ENCODE measurements at regions not wholly inside any gene's neighbourhood (a gene's known extent, or its start where the extent isn't known, plus 50 kb on each side); places are given as distances from the start of the nearest gene placed in this dataset.

- H3K36me3 ChIP-seq (ENCODE audit: control insufficient read depth, insufficient read depth, low read length), result no peaks in the 10 kb centered on the region
- H3K4me3 ChIP-seq (ENCODE audit: low read depth, low read length), result no peak overlapping the region
- Mint-ChIP-seq H3K4me1 (ENCODE audit: low read depth, unreplicated experiment) (no peaks in the 10 kb centered on the region), H3K4me3 (ENCODE audit: unreplicated experiment) (no peak overlapping the region), H3K36me3 (ENCODE audit: insufficient read depth, unreplicated experiment) (no peaks in the 10 kb centered on the region), H3K27me3 (ENCODE audit: insufficient read depth, unreplicated experiment) (peaks cover 26% of the 10 kb centered on the region), H3K27ac (ENCODE audit: unreplicated experiment) (no peak overlapping the region), H3K9me3 (ENCODE audit: unreplicated experiment) (no peaks in the 10 kb centered on the region)
- no TSS peak for BruUV-seq (replicated peaks)
- no peak for TF ChIP-seq CTCF (IDR thresholded peaks at IDR 0.05; ENCODE audit: insufficient read depth in 1 of 2, low read depth in 1 of 2, low read length in 1 of 2, severe bottlenecking in 1 of 2, unreplicated experiment in 1 of 2)
- H3K9me3 ChIP-seq, result no peaks in the 10 kb centered on the region
- no peaks in the 10 kb centered on the region for H3K4me1 ChIP-seq
- H3K27me3 ChIP-seq (replicated peaks; ENCODE audit: control insufficient read depth, insufficient read depth, low read length), result no peaks in the 10 kb centered on the region
- POLR2A ChIA-PET, result interaction anchor here (0.7 kb wide), 1 partner anchor 86 kb away, joined by 3 read pairs; no protein-coding TSS in a partner anchor
- CTCF ChIA-PET, result no interaction called here
- no peak for DNase-seq
- intact Hi-C loops (cut with micrococcal nuclease; ENCODE audit: unreplicated experiment), result no loop called here
Measured at GRCh38 chr4:181860668-181861067, 382.5 kb upstream of the TENM3 start.

GRCh38 chr4:181863856-181864255 lies 379.3 kb upstream of the TENM3 start:
- Mint-ChIP-seq H3K36me3 (ENCODE audit: insufficient read depth, unreplicated experiment) (no peaks in the 10 kb centered on the region), H3K4me3 (ENCODE audit: unreplicated experiment) (no peak overlapping the region)
- no peak for DNase-seq

GRCh38 chr4:181870326-181870725 lies 372.9 kb upstream of the TENM3 start:
- H3K27me3 Mint-ChIP-seq (ENCODE audit: insufficient read depth, unreplicated experiment), result peaks cover 26% of the 10 kb centered on the region
- H3K9me3 Mint-ChIP-seq (ENCODE audit: unreplicated experiment), result no peaks in the 10 kb centered on the region
- BruUV-seq (replicated peaks), result no TSS peak
- intact Hi-C loops (cut with micrococcal nuclease; ENCODE audit: unreplicated experiment), result no loop called here
- Histone ChIP-seq H3K27me3 (replicated peaks; ENCODE audit: control insufficient read depth, insufficient read depth, low read length) (no peaks in the 10 kb centered on the region), H3K4me1 (no peaks in the 10 kb centered on the region), H3K4me3 (ENCODE audit: low read depth, low read length) (no peak overlapping the region), H3K9me3 (no peaks in the 10 kb centered on the region), H3K36me3 (ENCODE audit: control insufficient read depth, insufficient read depth, low read length) (no peaks in the 10 kb centered on the region)
- no peaks in the 10 kb centered on the region for H3K4me1 Mint-ChIP-seq (ENCODE audit: low read depth, unreplicated experiment)
- no peak for TF ChIP-seq CTCF (IDR thresholded peaks at IDR 0.05; ENCODE audit: insufficient read depth in 1 of 2, low read depth in 1 of 2, low read length in 1 of 2, severe bottlenecking in 1 of 2, unreplicated experiment in 1 of 2)
- POLR2A ChIA-PET, result no interaction called here
- DNase-seq, result no peak
- no peak overlapping the region for H3K4me3 Mint-ChIP-seq (ENCODE audit: unreplicated experiment)
- no peaks in the 10 kb centered on the region for H3K36me3 Mint-ChIP-seq (ENCODE audit: insufficient read depth, unreplicated experiment)
- CTCF ChIA-PET, result no interaction called here
- H3K27ac Mint-ChIP-seq (ENCODE audit: unreplicated experiment), result no peak overlapping the region

More at GRCh38 chr4:181863856-181864255, 379.3 kb upstream of the TENM3 start:
- POLR2A ChIA-PET, result no interaction called here
- H3K4me3 ChIP-seq (ENCODE audit: low read depth, low read length), result no peak overlapping the region
- H3K27me3 Mint-ChIP-seq (ENCODE audit: insufficient read depth, unreplicated experiment), result peaks cover 21% of the 10 kb centered on the region
- H3K4me1 Mint-ChIP-seq (ENCODE audit: low read depth, unreplicated experiment), result no peaks in the 10 kb centered on the region
- intact Hi-C loops (cut with micrococcal nuclease; ENCODE audit: unreplicated experiment), result no loop called here
- no peak overlapping the region for H3K27ac Mint-ChIP-seq (ENCODE audit: unreplicated experiment)
- H3K36me3 ChIP-seq (ENCODE audit: control insufficient read depth, insufficient read depth, low read length), result no peaks in the 10 kb centered on the region
- no TSS peak for BruUV-seq (replicated peaks)
- no peak for TF ChIP-seq CTCF (IDR thresholded peaks at IDR 0.05; ENCODE audit: insufficient read depth in 1 of 2, low read depth in 1 of 2, low read length in 1 of 2, severe bottlenecking in 1 of 2, unreplicated experiment in 1 of 2)
- no peaks in the 10 kb centered on the region for H3K9me3 Mint-ChIP-seq (ENCODE audit: unreplicated experiment)
- CTCF ChIA-PET, result no interaction called here
- no peaks in the 10 kb centered on the region for H3K4me1 ChIP-seq
- H3K27me3 ChIP-seq (replicated peaks; ENCODE audit: control insufficient read depth, insufficient read depth, low read length), result no peaks in the 10 kb centered on the region
- no peaks in the 10 kb centered on the region for H3K9me3 ChIP-seq

Data from Caco-2 (cell line).